ENCODE measurements at regions not wholly inside any gene's neighbourhood (a gene's known extent, or its start where the extent isn't known, plus 50 kb on each side); places are given as distances from the start of the nearest gene placed in this dataset.
"Not testable (repeated sequence)": the region's sequence is repeated elsewhere in the genome, so short reads cannot be mapped to it uniquely, and the experiment has no call there.

DNA sequence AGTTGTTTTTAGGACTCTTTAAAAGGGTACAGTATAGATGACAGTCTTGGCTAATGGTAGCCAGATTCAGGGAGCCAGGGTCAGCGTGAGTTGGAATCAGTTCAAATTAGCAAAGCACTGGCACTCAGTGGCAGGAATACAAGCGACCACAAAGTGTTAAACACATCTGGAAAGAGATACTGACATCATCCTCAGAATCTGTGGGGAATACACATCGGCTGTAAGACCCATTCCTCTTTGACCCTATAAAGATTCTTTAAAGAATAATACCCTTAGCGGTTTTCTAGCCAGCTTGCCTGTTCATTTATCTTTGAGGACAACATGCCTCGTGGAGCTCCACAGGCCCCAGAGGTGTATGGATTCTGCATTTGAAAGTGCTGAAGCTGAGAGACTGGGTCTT lies 139.1 kb downstream of the RALA start:
- not testable (repeated sequence) for TF ChIP-seq EZH2, EZH2phosphoT487 (IDR thresholded peaks at IDR 0.05)
- TF ChIP-seq, protein P1, sequence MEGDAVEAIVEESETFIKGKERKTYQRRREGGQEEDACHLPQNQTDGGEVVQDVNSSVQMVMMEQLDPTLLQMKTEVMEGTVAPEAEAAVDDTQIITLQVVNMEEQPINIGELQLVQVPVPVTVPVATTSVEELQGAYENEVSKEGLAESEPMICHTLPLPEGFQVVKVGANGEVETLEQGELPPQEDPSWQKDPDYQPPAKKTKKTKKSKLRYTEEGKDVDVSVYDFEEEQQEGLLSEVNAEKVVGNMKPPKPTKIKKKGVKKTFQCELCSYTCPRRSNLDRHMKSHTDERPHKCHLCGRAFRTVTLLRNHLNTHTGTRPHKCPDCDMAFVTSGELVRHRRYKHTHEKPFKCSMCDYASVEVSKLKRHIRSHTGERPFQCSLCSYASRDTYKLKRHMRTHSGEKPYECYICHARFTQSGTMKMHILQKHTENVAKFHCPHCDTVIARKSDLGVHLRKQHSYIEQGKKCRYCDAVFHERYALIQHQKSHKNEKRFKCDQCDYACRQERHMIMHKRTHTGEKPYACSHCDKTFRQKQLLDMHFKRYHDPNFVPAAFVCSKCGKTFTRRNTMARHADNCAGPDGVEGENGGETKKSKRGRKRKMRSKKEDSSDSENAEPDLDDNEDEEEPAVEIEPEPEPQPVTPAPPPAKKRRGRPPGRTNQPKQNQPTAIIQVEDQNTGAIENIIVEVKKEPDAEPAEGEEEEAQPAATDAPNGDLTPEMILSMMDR (IDR thresholded peaks at IDR 0.05), result not testable (repeated sequence)

All from neural progenitor cell (in vitro differentiated cells).